Stomach (tissue), 4 donors: ENCODE measurements at regions not wholly inside any gene's neighbourhood (a gene's known extent, or its start where the extent isn't known, plus 50 kb on each side); places are given as distances from the start of the nearest gene placed in this dataset.

Experiments used
- CTCF ChIP-seq, 7 experiments: fragments of 450-650 bp in 4 of 7; fragments of 200-600 bp in 3 of 7; sonication (generic) in 3 of 7; IDR thresholded peaks; one replicate each; pipeline ENCODE4 v1.5.1; 2016 to 2019; ENCODE audit warnings: antibody characterized with exemption in 7 of 7, control low read depth in 2 of 7, mild to moderate bottlenecking in 1 of 7
- EP300 ChIP-seq: sonication (generic); formaldehyde crosslinking; IDR thresholded peaks from one replicate; pipeline ENCODE4 v1.6.1; 2017; ENCODE audit warnings: antibody characterized with exemption
- POLR2A ChIP-seq, 4 donors: fragments of 450-650 bp; IDR thresholded peaks; one replicate each; pipeline ENCODE4 v1.6.1; 2016; ENCODE audit warnings: antibody characterized with exemption in 4 of 4, control low read depth in 2 of 4, mild to moderate bottlenecking in 1 of 4, moderate library complexity in 1 of 4
- POLR2AphosphoS5 ChIP-seq, 3 donors: sonication (generic); formaldehyde crosslinking; IDR thresholded peaks; one replicate each; pipeline ENCODE4 v1.6.1; 2016; ENCODE audit warnings: antibody characterized with exemption in 3 of 3

- no peak for TF ChIP-seq POLR2A (IDR thresholded peaks at IDR 0.05)
- no peak for TF ChIP-seq CTCF (IDR thresholded peaks at IDR 0.05)
- TF ChIP-seq POLR2AphosphoS5 (IDR thresholded peaks at IDR 0.05) = no peak
- TF ChIP-seq EP300 = no peak
Observed at GRCh38 chr10:131683941-131684340, 216.9 kb upstream of the PPP2R2D start.
